Prostate gland (tissue), 2 donors: ENCODE measurements at regions not wholly inside any gene's neighbourhood (a gene's known extent, or its start where the extent isn't known, plus 50 kb on each side); places are given as distances from the start of the nearest gene placed in this dataset.
"Not testable (repeated sequence)": the region's sequence is repeated elsewhere in the genome, so short reads cannot be mapped to it uniquely, and the experiment has no call there.

Experiments used
- CTCF ChIP-seq, 4 experiments: fragments of 200-600 bp in 2 of 4; fragments of 450-650 bp in 2 of 4; sonication (generic) in 2 of 4; IDR thresholded peaks; 1 replicate in 3 of 4; 2 replicates in 1 of 4; pipeline ENCODE4 v1.5.1; 2016 to 2019; ENCODE audit warnings: antibody characterized with exemption in 4 of 4, mild to moderate bottlenecking in 2 of 4, moderate library complexity in 2 of 4
- POLR2A ChIP-seq: fragments of 450-650 bp; IDR thresholded peaks from one replicate; pipeline ENCODE4 v1.6.1; 2016; ENCODE audit warnings: antibody characterized with exemption, mild to moderate bottlenecking

GRCh38 chr16:29284159-29284558 lies 122.4 kb downstream of the NPIPB11 start:
- TF ChIP-seq CTCF (IDR thresholded peaks at IDR 0.05); POLR2A: not testable (repeated sequence)
